ENCODE measurements at regions not wholly inside any gene's neighbourhood (a gene's known extent, or its start where the extent isn't known, plus 50 kb on each side); places are given as distances from the start of the nearest gene placed in this dataset.

DNA sequence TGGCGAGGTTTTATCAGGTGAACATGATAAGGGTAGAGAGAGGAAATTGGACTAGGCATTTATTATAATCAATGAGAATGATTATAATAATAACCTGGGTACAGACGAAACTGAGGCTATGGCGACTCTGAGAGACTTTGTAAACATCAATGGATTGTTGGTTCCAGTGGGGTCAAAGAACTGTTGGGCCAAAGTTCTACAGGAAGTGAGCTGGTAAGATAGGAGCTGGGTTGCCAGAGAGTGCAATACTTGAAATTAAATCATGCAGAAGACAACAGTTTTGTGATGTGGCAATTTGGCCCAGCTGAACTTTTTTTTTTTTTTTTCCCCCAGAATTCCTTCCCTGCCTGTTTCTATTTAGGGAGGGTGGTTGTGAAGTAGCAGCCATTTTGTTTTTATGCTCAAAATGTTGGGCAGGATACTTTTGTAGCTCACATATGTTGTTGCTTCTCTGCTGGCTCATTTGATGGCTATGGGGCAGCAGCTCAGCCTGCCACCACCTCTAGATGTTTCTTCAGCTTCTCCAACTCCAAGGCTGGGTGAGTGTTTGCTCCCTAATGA, 286.5 kb upstream of the B3GALT2 start:
- H3K4me3 Mint-ChIP-seq: no peak overlapping the region
- Histone ChIP-seq H3K4me1 (ENCODE audit: control insufficient read depth, insufficient read depth, low read length) (peaks cover 6% of the 10 kb centered on the region), H3K9me3 (ENCODE audit: control insufficient read depth, insufficient read depth, low read length) (peaks cover 3% of the 10 kb centered on the region), H3K4me3 (ENCODE audit: low read length) (no peak overlapping the region), H3K36me3 (ENCODE audit: control insufficient read depth, insufficient read depth, low read length) (no peaks in the 10 kb centered on the region), H3K27me3 (ENCODE audit: control insufficient read depth, insufficient read depth, low read length) (no peaks in the 10 kb centered on the region), H3K27ac (ENCODE audit: low read length) (no peak overlapping the region)
- peaks cover 9% of the 10 kb centered on the region for H3K36me3 Mint-ChIP-seq
- ATAC-seq: peak in 1 of 3 donors; percentile 29
- peak overlapping the region in 1 of 2 donors; percentile 59 for H3K27ac Mint-ChIP-seq
- H3K27me3 Mint-ChIP-seq (ENCODE audit: low read depth in 2 of 2): no peaks in the 10 kb centered on the region
- no peak for DNase-seq
- WGBS (ENCODE audit: insufficient coverage): 87% methylated on average over 3 of the region's 3 CpGs
- intact Hi-C loops (cut with micrococcal nuclease): loop anchor here (5.0 to 10.0 kb wide), 2 partner anchors 36 to 122 kb away; no protein-coding TSS in a partner anchor
- peaks cover 3 to 8% of the 10 kb centered on the region in 2 donors for H3K9me3 Mint-ChIP-seq
- peaks cover 33 to 35% of the 10 kb centered on the region in 2 donors for H3K4me1 Mint-ChIP-seq
- TF ChIP-seq, protein P1, sequence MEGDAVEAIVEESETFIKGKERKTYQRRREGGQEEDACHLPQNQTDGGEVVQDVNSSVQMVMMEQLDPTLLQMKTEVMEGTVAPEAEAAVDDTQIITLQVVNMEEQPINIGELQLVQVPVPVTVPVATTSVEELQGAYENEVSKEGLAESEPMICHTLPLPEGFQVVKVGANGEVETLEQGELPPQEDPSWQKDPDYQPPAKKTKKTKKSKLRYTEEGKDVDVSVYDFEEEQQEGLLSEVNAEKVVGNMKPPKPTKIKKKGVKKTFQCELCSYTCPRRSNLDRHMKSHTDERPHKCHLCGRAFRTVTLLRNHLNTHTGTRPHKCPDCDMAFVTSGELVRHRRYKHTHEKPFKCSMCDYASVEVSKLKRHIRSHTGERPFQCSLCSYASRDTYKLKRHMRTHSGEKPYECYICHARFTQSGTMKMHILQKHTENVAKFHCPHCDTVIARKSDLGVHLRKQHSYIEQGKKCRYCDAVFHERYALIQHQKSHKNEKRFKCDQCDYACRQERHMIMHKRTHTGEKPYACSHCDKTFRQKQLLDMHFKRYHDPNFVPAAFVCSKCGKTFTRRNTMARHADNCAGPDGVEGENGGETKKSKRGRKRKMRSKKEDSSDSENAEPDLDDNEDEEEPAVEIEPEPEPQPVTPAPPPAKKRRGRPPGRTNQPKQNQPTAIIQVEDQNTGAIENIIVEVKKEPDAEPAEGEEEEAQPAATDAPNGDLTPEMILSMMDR (IDR thresholded peaks at IDR 0.05): no peak

DNA sequence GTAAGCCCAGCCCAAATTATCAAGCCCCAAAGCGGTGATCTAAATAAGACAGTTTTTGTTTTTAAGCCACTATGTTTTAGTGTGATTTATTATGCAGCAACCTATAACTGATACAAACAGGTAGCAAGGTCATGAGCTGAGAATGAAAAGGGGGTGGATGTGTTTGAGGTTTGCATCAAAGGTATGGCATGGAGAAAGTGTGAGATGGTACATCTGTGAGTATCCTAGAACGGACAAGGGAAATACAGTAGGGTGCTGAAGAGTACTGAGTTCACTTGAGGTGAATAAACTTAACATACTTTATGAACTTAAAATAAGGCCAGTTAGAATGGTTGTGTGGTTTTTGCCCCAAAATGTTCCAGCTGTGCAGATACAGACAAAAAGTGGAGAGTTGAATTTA, 286.0 kb upstream of the B3GALT2 start:
- ATAC-seq (peak in 2 of 3 donors; percentile 37 to 67), DNase-seq (no peak)
- peaks cover 3 to 8% of the 10 kb centered on the region in 2 donors for H3K9me3 Mint-ChIP-seq
- Histone ChIP-seq H3K36me3 (ENCODE audit: control insufficient read depth, insufficient read depth, low read length) (no peaks in the 10 kb centered on the region), H3K9me3 (ENCODE audit: control insufficient read depth, insufficient read depth, low read length) (peaks cover 3% of the 10 kb centered on the region), H3K27me3 (ENCODE audit: control insufficient read depth, insufficient read depth, low read length) (no peaks in the 10 kb centered on the region), H3K4me1 (ENCODE audit: control insufficient read depth, insufficient read depth, low read length) (peaks cover 6% of the 10 kb centered on the region), H3K4me3 (ENCODE audit: low read length) (no peak overlapping the region), H3K27ac (ENCODE audit: low read length) (peak overlapping the region; percentile 10)
- TF ChIP-seq, protein P1 (IDR thresholded peaks at IDR 0.05): no peak
- intact Hi-C loops (cut with micrococcal nuclease): loop anchor here (5.0 to 10.0 kb wide), 2 partner anchors 35 to 122 kb away; no protein-coding TSS in a partner anchor
- H3K36me3 Mint-ChIP-seq: peaks cover 9% of the 10 kb centered on the region
- H3K27ac Mint-ChIP-seq: peak overlapping the region; percentile 30 to 59
- H3K27me3 Mint-ChIP-seq (ENCODE audit: low read depth in 2 of 2): no peaks in the 10 kb centered on the region
- H3K4me3 Mint-ChIP-seq: no peak overlapping the region
- WGBS (ENCODE audit: insufficient coverage): 70% methylated on average over 2 of the region's 2 CpGs
- H3K4me1 Mint-ChIP-seq: peaks cover 28 to 30% of the 10 kb centered on the region in 2 donors

DNA sequence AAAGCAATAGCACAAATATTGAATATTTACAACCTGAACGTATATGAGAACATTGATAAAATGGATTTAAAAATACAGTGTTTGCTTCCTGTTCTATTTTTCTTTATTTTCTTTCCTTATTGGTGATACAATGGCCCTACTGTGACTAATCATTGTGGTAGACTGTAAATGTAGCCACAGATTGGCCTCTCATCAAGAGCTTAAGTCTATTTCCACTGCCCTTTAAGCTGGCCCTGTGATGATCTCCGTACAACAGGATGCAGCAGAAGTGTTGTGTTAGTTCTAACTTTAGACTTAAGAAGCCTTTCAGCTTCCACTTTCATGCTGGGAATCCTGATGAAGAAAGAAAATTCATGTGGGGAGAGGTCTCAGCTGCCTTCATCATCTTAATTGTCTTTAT, 285.6 kb upstream of the B3GALT2 start:
- Histone ChIP-seq H3K9me3 (ENCODE audit: control insufficient read depth, insufficient read depth, low read length) (peaks cover 3% of the 10 kb centered on the region), H3K4me3 (ENCODE audit: low read length) (no peak overlapping the region), H3K27ac (ENCODE audit: low read length) (peak overlapping the region; percentile 10), H3K4me1 (ENCODE audit: control insufficient read depth, insufficient read depth, low read length) (peaks cover 6% of the 10 kb centered on the region), H3K27me3 (ENCODE audit: control insufficient read depth, insufficient read depth, low read length) (no peaks in the 10 kb centered on the region), H3K36me3 (ENCODE audit: control insufficient read depth, insufficient read depth, low read length) (no peaks in the 10 kb centered on the region)
- DNase-seq (no peak), ATAC-seq (peak in 2 of 3 donors; percentile 29 to 50)
- Mint-ChIP-seq H3K4me3 (no peak overlapping the region), H3K9me3 (peaks cover 3 to 8% of the 10 kb centered on the region in 2 donors), H3K27ac (peak overlapping the region; percentile 30 to 59), H3K27me3 (ENCODE audit: low read depth in 2 of 2) (no peaks in the 10 kb centered on the region), H3K36me3 (peaks cover 9% of the 10 kb centered on the region), H3K4me1 (peaks cover 27 to 28% of the 10 kb centered on the region in 2 donors)
- intact Hi-C loops (cut with micrococcal nuclease): loop anchor here (5.0 to 10.0 kb wide), 2 partner anchors 35 to 123 kb away; no protein-coding TSS in a partner anchor
- TF ChIP-seq, protein P1 (IDR thresholded peaks at IDR 0.05): no peak
- WGBS (ENCODE audit: insufficient coverage): no CpG with 5 or more reads among the region's 2 CpGs

Measured in natural killer cell (primary cell).